Neuronal stem cell (in vitro differentiated cells): ENCODE measurements at regions not wholly inside any gene's neighbourhood (a gene's known extent, or its start where the extent isn't known, plus 50 kb on each side); places are given as distances from the start of the nearest gene placed in this dataset.

Source experiments
- DNase-seq: peaks from one replicate; pipeline ENCODE4 v3.0.0-alpha.2; 2013; ENCODE audit warnings: low spot score
- H2AFZ ChIP-seq: one replicate; pipeline ENCODE4 v1.6.1; 2013; ENCODE audit warnings: mild to moderate bottlenecking, low read length, inconsistent platforms
- H2AK5ac ChIP-seq: 2 replicates; pipeline ENCODE4 v1.6.1; 2013; ENCODE audit warnings: low read depth, mild to moderate bottlenecking, inconsistent platforms, low read length, moderate library complexity, mixed read lengths
- H2BK120ac ChIP-seq: 2 replicates; pipeline ENCODE4 v1.6.1; 2013; ENCODE audit warnings: low read depth, mild to moderate bottlenecking, inconsistent platforms, low read length, moderate library complexity, mixed read lengths
- H2BK12ac ChIP-seq: one replicate; pipeline ENCODE4 v1.6.1; 2013; ENCODE audit warnings: low read length, inconsistent platforms
- H2BK15ac ChIP-seq: 2 replicates; pipeline ENCODE4 v1.6.1; 2013; ENCODE audit warnings: mild to moderate bottlenecking, low read length, inconsistent platforms, mixed read lengths
- H2BK5ac ChIP-seq: one replicate; pipeline ENCODE4 v1.6.1; 2013; ENCODE audit warnings: inconsistent platforms, mild to moderate bottlenecking, low read length, moderate library complexity
- H3K14ac ChIP-seq: one replicate; pipeline ENCODE4 v1.6.1; 2013; ENCODE audit warnings: low read length, inconsistent platforms
- H3K18ac ChIP-seq: 2 replicates; pipeline ENCODE4 v1.6.1; 2013; ENCODE audit warnings: low read length, inconsistent platforms
- H3K23ac ChIP-seq: 2 replicates; pipeline ENCODE4 v1.6.1; 2013; ENCODE audit warnings: low read depth, mild to moderate bottlenecking, mixed read lengths, low read length, inconsistent platforms; ENCODE audit not compliant: poor library complexity
- H3K27ac ChIP-seq: replicated peaks from 3 replicates; pipeline ENCODE4 v1.5.1; 2013; ENCODE audit warnings: low read length, inconsistent platforms
- H3K27me3 ChIP-seq, 3 experiments: 2 replicates each; pipeline ENCODE4 v1.6.1; 2013; ENCODE audit warnings: low read length in 3 of 3, mild to moderate bottlenecking in 2 of 3, inconsistent platforms in 1 of 3, low read depth in 1 of 3, mixed read lengths in 1 of 3, moderate library complexity in 1 of 3; ENCODE audit not compliant: control insufficient read depth in 3 of 3, insufficient read depth in 3 of 3
- H3K36me3 ChIP-seq, 2 donors: replicated peaks in 1 of 2; 2 replicates each; pipeline ENCODE4 v1.6.1; 2013; ENCODE audit warnings: low read length in 2 of 2; ENCODE audit not compliant: control insufficient read depth in 2 of 2, insufficient read depth in 2 of 2
- H3K4ac ChIP-seq: 2 replicates; pipeline ENCODE4 v1.6.1; 2013; ENCODE audit warnings: inconsistent platforms, mild to moderate bottlenecking, low read length, moderate library complexity
- H3K4me1 ChIP-seq, 2 donors: 1 replicate in 1 of 2; 2 replicates in 1 of 2; pipeline ENCODE4 v1.6.1; 2013; ENCODE audit warnings: low read length in 2 of 2, low read depth in 1 of 2; ENCODE audit not compliant: control insufficient read depth in 2 of 2, insufficient read depth in 1 of 2
- H3K4me2 ChIP-seq: one replicate; pipeline ENCODE4 v1.6.1; 2013; ENCODE audit warnings: mild to moderate bottlenecking, low read length, inconsistent platforms; ENCODE audit not compliant: insufficient read depth, poor library complexity, severe bottlenecking
- H3K4me3 ChIP-seq, 2 donors: 2 replicates each; pipeline ENCODE4 v1.5.1; 2013; ENCODE audit warnings: low read length in 2 of 2, mild to moderate bottlenecking in 2 of 2, inconsistent platforms in 1 of 2, moderate library complexity in 1 of 2
- H3K79me1 ChIP-seq: one replicate; pipeline ENCODE4 v1.6.1; 2013; ENCODE audit warnings: low read depth, mild to moderate bottlenecking, inconsistent platforms, low read length, moderate library complexity
- H3K9ac ChIP-seq: one replicate; pipeline ENCODE4 v1.6.1; 2013; ENCODE audit warnings: mild to moderate bottlenecking, low read depth, low read length, inconsistent platforms; ENCODE audit not compliant: poor library complexity
- H3K9me3 ChIP-seq, 2 donors: replicated peaks in 1 of 2; 2 replicates each; pipeline versions ENCODE3 to v1.6.1; 2013; ENCODE audit warnings: low read length in 2 of 2, mild to moderate bottlenecking in 2 of 2, inconsistent platforms in 1 of 2, low read depth in 1 of 2, mixed read lengths in 1 of 2, moderate library complexity in 1 of 2; ENCODE audit not compliant: control insufficient read depth in 2 of 2, insufficient read depth in 1 of 2
- H4K8ac ChIP-seq: one replicate; pipeline ENCODE4 v1.6.1; 2013; ENCODE audit warnings: low read depth, mild to moderate bottlenecking, inconsistent platforms, low read length, moderate library complexity
- H4K91ac ChIP-seq: one replicate; pipeline ENCODE4 v1.6.1; 2013; ENCODE audit warnings: low read length, low read depth, mild to moderate bottlenecking, inconsistent platforms; ENCODE audit not compliant: poor library complexity
- WGBS, 2 donors: extraction: QIAGEN DNeasy Blood & Tissue Kit; methylation state at CpG; one replicate each; pipeline ENCODE4 v1.1.7; 2013; ENCODE audit warnings: missing lambda C conversion rate in 2 of 2, mixed read lengths in 1 of 2; ENCODE audit not compliant: insufficient read length in 2 of 2, insufficient replicate concordance in 1 of 2; ENCODE audit errors: extremely low coverage in 2 of 2; 5-methylcytosine and 5-hydroxymethylcytosine counted together

DNA sequence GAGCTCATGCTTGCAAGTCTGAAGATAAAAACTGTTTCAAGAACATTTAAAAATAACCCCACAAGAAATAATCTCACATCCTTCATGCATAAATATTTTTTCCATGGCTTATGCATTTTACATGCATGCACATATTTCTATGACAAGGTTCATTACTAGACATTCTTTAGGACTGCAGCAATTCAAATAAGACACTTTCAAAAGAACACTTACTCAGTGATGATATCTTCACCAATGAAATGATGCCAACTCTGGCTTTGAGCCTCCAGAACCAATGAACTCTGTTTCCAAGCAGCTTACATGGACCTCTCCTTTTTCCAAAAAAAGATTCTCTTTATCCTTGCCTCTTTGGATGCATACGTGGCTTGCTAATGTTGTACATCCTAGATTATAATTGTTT lies 279.9 kb downstream of the ADAM29 start:
- Histone ChIP-seq H3K79me1 (no peaks in the 10 kb centered on the region), H3K9me3 (no peaks in the 10 kb centered on the region), H4K8ac (no peak overlapping the region), H2AK5ac (no peak overlapping the region), H2BK120ac (no peak overlapping the region), H3K14ac (no peak overlapping the region), H2BK5ac (no peak overlapping the region), H3K27me3 (no peaks in the 10 kb centered on the region), H3K4me1 (no peaks in the 10 kb centered on the region), H3K9ac (no peak overlapping the region), H2BK12ac (no peak overlapping the region), H3K4me3 (no peak overlapping the region), H3K18ac (no peak overlapping the region), H3K4ac (no peak overlapping the region), H2AFZ (no peak overlapping the region), H2BK15ac (no peak overlapping the region), H3K23ac (no peak overlapping the region), H4K91ac (no peak overlapping the region), H3K36me3 (no peaks in the 10 kb centered on the region), H3K4me2 (no peak overlapping the region), H3K27ac (no peak overlapping the region)
- no CpG with 5 or more reads among the region's 1 CpG for WGBS, 2 donors
- no peak for DNase-seq

DNA sequence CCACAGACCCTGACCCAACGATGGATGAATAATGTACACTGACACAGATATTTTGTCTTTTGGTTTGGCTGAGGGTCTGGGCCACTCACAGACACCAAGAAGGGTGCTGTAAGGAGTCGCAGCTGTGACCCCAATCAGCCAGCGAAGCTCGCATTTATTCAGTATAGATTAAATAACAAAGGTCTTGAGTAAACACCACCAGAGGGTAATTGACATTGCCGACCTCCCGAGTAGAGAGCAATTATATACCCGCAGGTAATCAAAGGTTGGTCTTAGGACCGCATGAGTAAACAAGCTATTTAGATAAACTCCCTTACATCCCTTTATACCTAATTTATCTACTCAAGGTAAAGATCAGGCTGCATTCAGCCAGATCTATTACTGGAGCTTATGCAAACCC lies 297.1 kb downstream of the ADAM29 start:
- no peak overlapping the region for H3K4ac ChIP-seq
- WGBS, 2 donors: no CpG with 5 or more reads among the region's 8 CpGs
- peaks cover 4 to 8% of the 10 kb centered on the region in 2 donors for H3K9me3 ChIP-seq

DNA sequence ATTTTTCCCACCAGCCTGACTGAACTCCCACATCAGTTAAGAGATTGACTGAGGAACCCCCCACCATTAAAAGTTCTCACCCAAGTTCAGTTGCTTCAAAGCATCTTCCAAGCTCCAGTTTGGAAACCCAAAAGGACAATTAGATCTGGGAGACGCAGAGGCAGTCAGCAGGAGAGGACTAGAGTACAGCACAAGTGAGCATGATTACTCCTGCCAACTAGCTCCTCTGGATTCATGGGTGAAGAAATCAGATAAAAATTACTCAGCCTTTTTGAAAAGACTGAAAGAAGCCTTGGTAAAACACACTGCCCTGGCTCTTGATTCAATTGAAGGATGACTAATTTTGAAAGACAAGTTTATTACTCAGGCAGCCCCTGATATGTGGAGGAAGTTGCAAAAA lies 297.5 kb downstream of the ADAM29 start:
- H4K8ac ChIP-seq: no peak overlapping the region
- no peak overlapping the region for H3K14ac ChIP-seq
- no peak overlapping the region for H3K9ac ChIP-seq
- H3K4ac ChIP-seq: no peak overlapping the region
- no peak overlapping the region for H3K18ac ChIP-seq
- no peaks in the 10 kb centered on the region for H3K79me1 ChIP-seq
- H2AFZ ChIP-seq: no peak overlapping the region
- H3K4me1 ChIP-seq: no peaks in the 10 kb centered on the region
- peaks cover 4 to 8% of the 10 kb centered on the region in 2 donors for H3K9me3 ChIP-seq
- no peak overlapping the region for H2BK12ac ChIP-seq
- no peak overlapping the region for H3K4me2 ChIP-seq
- no peak overlapping the region for H2BK5ac ChIP-seq
- DNase-seq: no peak
- H3K36me3 ChIP-seq: no peaks in the 10 kb centered on the region
- no peak overlapping the region for H2BK120ac ChIP-seq
- no peak overlapping the region for H2AK5ac ChIP-seq
- no peaks in the 10 kb centered on the region for H3K27me3 ChIP-seq
- H3K27ac ChIP-seq: no peak overlapping the region
- no peak overlapping the region for H3K23ac ChIP-seq
- H3K4me3 ChIP-seq: no peak overlapping the region
- H2BK15ac ChIP-seq: no peak overlapping the region
- no peak overlapping the region for H4K91ac ChIP-seq
- WGBS, 2 donors: no CpG with 5 or more reads among the region's 1 CpG

More for the DNA sequence above, 297.1 kb downstream of the ADAM29 start:
- no peak overlapping the region for H3K4me3 ChIP-seq
- H2BK120ac ChIP-seq: no peak overlapping the region
- H3K79me1 ChIP-seq: no peaks in the 10 kb centered on the region
- H3K27me3 ChIP-seq: no peaks in the 10 kb centered on the region
- H2BK12ac ChIP-seq: no peak overlapping the region
- H3K23ac ChIP-seq: no peak overlapping the region
- DNase-seq: no peak
- H3K18ac ChIP-seq: no peak overlapping the region
- H3K27ac ChIP-seq: no peak overlapping the region
- no peak overlapping the region for H4K8ac ChIP-seq
- no peaks in the 10 kb centered on the region for H3K4me1 ChIP-seq
- no peak overlapping the region for H3K14ac ChIP-seq
- H2BK5ac ChIP-seq: no peak overlapping the region
- H3K9ac ChIP-seq: no peak overlapping the region
- no peak overlapping the region for H2AFZ ChIP-seq
- H3K36me3 ChIP-seq: no peaks in the 10 kb centered on the region
- H3K4me2 ChIP-seq: no peak overlapping the region
- H2BK15ac ChIP-seq: no peak overlapping the region
- H4K91ac ChIP-seq: no peak overlapping the region
- no peak overlapping the region for H2AK5ac ChIP-seq

DNA sequence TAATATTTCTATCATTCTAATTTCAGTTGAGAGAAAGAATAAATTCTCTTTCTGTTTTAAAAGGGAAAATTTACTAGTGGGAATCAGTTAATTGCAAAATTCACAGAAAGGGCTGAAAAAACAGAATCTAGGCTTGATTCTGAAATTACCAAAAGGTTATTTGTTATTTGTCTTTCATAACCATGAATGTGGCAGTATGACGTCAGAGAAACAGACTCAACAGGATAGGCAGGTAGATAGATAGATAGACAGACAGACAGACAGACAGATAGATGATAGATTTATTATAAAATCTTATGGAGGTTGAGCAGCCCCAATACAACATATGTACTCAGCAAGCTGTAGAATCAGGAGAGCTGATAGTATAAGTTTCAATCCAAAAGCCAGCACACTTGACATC lies 311.0 kb downstream of the ADAM29 start:
- H3K4ac ChIP-seq: no peak overlapping the region
- no peak overlapping the region for H3K18ac ChIP-seq
- no peak overlapping the region for H2AFZ ChIP-seq
- no peak overlapping the region for H3K4me2 ChIP-seq
- no peak overlapping the region for H3K14ac ChIP-seq
- no peak overlapping the region for H2BK5ac ChIP-seq
- H3K79me1 ChIP-seq: no peaks in the 10 kb centered on the region
- H3K9ac ChIP-seq: no peak overlapping the region
- H2AK5ac ChIP-seq: no peak overlapping the region
- no peak overlapping the region for H2BK120ac ChIP-seq
- no peak overlapping the region for H3K23ac ChIP-seq
- no peak overlapping the region for H3K4me3 ChIP-seq
- H3K9me3 ChIP-seq: no peaks in the 10 kb centered on the region
- H3K36me3 ChIP-seq: no peaks in the 10 kb centered on the region
- no peak overlapping the region for H4K91ac ChIP-seq
- H3K4me1 ChIP-seq: no peaks in the 10 kb centered on the region
- H3K27ac ChIP-seq: no peak overlapping the region
- no peak for DNase-seq
- H2BK15ac ChIP-seq: no peak overlapping the region
- WGBS, 2 donors: no CpG with 5 or more reads among the region's 1 CpG
- H2BK12ac ChIP-seq: no peak overlapping the region
- H3K27me3 ChIP-seq: no peaks in the 10 kb centered on the region
- H4K8ac ChIP-seq: no peak overlapping the region
